ENCODE measurements at regions not wholly inside any gene's neighbourhood (a gene's known extent, or its start where the extent isn't known, plus 50 kb on each side); places are given as distances from the start of the nearest gene placed in this dataset.

DNA sequence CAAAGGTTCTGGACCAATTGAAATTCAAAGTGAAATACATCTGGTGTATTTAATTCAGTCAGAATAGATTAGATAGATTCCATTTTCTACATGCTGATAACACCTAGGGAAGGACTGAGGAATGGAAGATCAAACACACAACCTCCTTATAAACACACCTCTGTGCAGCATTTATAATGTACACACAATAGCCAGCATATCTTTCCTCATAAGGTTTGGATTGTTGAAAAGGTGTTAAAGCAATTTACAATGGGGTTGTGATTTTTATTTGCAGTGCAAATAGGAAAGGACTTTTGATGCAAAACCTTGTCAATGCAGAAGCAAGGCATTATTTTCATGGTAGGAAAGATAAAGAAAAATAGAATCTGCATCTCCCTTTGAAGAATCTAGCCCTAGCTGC lies 448.9 kb upstream of the KCNMB2 start:
- no peak for DNase-seq
- no peak for TF ChIP-seq POLR2A (IDR thresholded peaks at IDR 0.05)
- TF ChIP-seq, protein P1, sequence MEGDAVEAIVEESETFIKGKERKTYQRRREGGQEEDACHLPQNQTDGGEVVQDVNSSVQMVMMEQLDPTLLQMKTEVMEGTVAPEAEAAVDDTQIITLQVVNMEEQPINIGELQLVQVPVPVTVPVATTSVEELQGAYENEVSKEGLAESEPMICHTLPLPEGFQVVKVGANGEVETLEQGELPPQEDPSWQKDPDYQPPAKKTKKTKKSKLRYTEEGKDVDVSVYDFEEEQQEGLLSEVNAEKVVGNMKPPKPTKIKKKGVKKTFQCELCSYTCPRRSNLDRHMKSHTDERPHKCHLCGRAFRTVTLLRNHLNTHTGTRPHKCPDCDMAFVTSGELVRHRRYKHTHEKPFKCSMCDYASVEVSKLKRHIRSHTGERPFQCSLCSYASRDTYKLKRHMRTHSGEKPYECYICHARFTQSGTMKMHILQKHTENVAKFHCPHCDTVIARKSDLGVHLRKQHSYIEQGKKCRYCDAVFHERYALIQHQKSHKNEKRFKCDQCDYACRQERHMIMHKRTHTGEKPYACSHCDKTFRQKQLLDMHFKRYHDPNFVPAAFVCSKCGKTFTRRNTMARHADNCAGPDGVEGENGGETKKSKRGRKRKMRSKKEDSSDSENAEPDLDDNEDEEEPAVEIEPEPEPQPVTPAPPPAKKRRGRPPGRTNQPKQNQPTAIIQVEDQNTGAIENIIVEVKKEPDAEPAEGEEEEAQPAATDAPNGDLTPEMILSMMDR (IDR thresholded peaks at IDR 0.05) = no peak
- intact Hi-C loops (cut with DNase I) = no loop called here
- H3K9me3 ChIP-seq = no peaks in the 10 kb centered on the region
- H3K27me3 ChIP-seq = no peaks in the 10 kb centered on the region
- H3K4me1 ChIP-seq = peaks cover 17 to 28% of the 10 kb centered on the region in 2 donors
- H3K36me3 ChIP-seq = no peaks in the 10 kb centered on the region
- H3K4me3 ChIP-seq (replicated peaks in 1 of 3) = no peak overlapping the region
- H3K27ac ChIP-seq = no peak overlapping the region

DNA sequence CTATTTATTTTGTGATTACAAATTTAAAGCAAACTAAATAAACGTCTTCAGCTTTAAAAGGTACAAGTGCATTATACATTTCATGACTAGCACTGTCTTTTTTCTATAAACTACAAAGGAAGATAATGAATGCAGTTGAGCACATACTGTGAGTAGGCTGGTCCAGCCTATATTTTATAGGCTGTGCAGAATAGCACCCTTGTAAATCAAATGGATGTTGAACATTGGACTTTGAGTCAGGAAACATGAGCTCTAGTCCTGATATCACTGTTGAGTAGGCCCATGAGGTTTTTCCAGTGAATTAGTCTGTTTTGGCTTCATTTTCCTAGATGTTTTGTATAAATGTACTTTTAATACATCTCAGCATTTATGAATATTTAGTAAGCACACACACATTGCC lies 447.3 kb upstream of the KCNMB2 start:
- intact Hi-C loops (cut with DNase I) = no loop called here
- Histone ChIP-seq H3K36me3 (no peaks in the 10 kb centered on the region), H3K4me1 (peaks cover 16 to 19% of the 10 kb centered on the region in 2 donors), H3K4me3 (replicated peaks in 1 of 3) (no peak overlapping the region), H3K27ac (no peak overlapping the region), H3K27me3 (no peaks in the 10 kb centered on the region), H3K9me3 (no peaks in the 10 kb centered on the region)
- DNase-seq = no peak
- TF ChIP-seq, protein P1 (IDR thresholded peaks at IDR 0.05) = no peak
- no peak for TF ChIP-seq POLR2A (IDR thresholded peaks at IDR 0.05)
- whole genome bisulfite sequencing, 2 donors = 77 to 78% methylated on average over 1 of the region's 1 CpG

DNA sequence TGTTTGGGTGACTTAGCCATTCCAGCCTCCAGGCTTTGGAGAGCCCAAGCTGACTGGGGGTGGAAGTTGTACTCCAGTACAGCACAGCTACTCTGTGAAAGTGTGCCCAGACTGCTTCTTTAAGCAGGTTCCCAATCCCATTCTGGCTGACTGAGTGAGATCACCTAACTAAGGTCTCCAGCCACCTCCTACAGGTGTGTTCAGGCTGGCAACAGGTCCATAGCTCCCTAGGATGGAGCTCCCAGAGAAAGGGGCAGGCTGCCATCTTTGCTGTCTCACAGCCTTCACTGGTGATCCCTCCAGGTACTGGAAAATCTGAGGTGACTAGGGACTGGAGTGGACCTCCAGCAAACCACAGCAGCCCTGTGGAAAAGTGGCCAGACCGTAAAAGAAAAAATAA lies 445.3 kb upstream of the KCNMB2 start:
- TF ChIP-seq, protein P1 (IDR thresholded peaks at IDR 0.05) = no peak
- no peak for TF ChIP-seq POLR2A (IDR thresholded peaks at IDR 0.05)
- intact Hi-C loops (cut with DNase I) = no loop called here
- H3K27ac ChIP-seq = no peak overlapping the region
- H3K9me3 ChIP-seq = no peaks in the 10 kb centered on the region
- no peaks in the 10 kb centered on the region for H3K4me1 ChIP-seq
- H3K4me3 ChIP-seq (replicated peaks in 1 of 3) = no peak overlapping the region
- no peaks in the 10 kb centered on the region for H3K36me3 ChIP-seq
- H3K27me3 ChIP-seq = no peaks in the 10 kb centered on the region
- WGBS, 2 donors = 97 to 100% methylated on average over 1 of the region's 1 CpG
- no peak for DNase-seq

DNA sequence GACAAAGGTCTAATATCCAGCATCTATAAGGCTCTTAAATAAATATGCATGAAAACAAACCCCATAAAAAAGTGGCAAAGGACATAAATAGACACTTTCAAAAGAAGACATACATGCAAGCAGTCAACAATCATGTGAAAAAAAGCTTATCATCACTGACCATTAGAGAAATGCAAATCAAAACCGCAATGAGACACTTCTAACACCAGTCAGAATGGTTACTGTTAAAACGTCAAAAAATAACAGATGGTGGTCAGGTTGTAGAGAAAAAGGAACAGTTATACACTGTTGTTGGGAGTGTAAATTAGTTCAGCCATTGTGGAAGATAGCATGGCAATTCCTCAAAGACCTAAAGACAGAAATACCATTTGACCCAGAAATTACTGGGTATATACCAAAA lies 440.7 kb upstream of the KCNMB2 start:
- intact Hi-C loops (cut with DNase I) = no loop called here
- no peaks in the 10 kb centered on the region for H3K36me3 ChIP-seq
- DNase-seq = no peak
- WGBS, 2 donors = 94 to 96% methylated on average over 2 of the region's 2 CpGs
- H3K4me3 ChIP-seq (replicated peaks in 1 of 3) = no peak overlapping the region
- TF ChIP-seq, protein P1 (IDR thresholded peaks at IDR 0.05) = no peak
- TF ChIP-seq POLR2A (IDR thresholded peaks at IDR 0.05) = no peak
- H3K27me3 ChIP-seq = no peaks in the 10 kb centered on the region
- no peaks in the 10 kb centered on the region for H3K4me1 ChIP-seq
- H3K9me3 ChIP-seq = no peaks in the 10 kb centered on the region
- H3K27ac ChIP-seq = no peak overlapping the region

DNA sequence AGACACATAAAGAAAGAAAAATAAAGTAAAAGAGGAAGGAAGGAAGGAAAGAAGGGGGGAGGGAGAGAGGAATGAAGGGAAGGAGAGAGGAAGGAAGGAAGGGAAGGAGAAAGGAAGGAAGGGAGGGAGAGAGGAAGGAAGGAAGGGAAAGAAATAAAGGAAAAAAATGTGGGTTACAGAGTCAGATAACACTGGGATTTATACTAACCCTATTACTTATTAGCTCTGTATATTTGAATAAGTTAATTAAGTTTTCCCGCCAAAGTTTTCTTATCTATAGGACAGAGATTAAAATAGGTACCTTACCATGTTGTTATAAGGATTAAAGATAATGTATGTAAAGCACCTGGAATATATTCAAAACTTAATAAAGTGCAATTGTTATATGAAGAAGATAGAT lies 439.3 kb upstream of the KCNMB2 start:
- WGBS, 2 donors = 97 to 100% methylated on average over 1 of the region's 1 CpG
- TF ChIP-seq POLR2A (IDR thresholded peaks at IDR 0.05) = no peak
- TF ChIP-seq, protein P1 (IDR thresholded peaks at IDR 0.05) = no peak
- H3K4me1 ChIP-seq = no peaks in the 10 kb centered on the region
- DNase-seq = no peak
- H3K36me3 ChIP-seq = no peaks in the 10 kb centered on the region
- no peak overlapping the region for H3K4me3 ChIP-seq (replicated peaks in 1 of 3)
- intact Hi-C loops (cut with DNase I) = no loop called here
- no peaks in the 10 kb centered on the region for H3K27me3 ChIP-seq
- H3K27ac ChIP-seq = no peak overlapping the region
- no peaks in the 10 kb centered on the region for H3K9me3 ChIP-seq

All from thyroid gland (tissue), 4 donors.